ENCODE measurements at regions not wholly inside any gene's neighbourhood (a gene's known extent, or its start where the extent isn't known, plus 50 kb on each side); places are given as distances from the start of the nearest gene placed in this dataset.

DNA sequence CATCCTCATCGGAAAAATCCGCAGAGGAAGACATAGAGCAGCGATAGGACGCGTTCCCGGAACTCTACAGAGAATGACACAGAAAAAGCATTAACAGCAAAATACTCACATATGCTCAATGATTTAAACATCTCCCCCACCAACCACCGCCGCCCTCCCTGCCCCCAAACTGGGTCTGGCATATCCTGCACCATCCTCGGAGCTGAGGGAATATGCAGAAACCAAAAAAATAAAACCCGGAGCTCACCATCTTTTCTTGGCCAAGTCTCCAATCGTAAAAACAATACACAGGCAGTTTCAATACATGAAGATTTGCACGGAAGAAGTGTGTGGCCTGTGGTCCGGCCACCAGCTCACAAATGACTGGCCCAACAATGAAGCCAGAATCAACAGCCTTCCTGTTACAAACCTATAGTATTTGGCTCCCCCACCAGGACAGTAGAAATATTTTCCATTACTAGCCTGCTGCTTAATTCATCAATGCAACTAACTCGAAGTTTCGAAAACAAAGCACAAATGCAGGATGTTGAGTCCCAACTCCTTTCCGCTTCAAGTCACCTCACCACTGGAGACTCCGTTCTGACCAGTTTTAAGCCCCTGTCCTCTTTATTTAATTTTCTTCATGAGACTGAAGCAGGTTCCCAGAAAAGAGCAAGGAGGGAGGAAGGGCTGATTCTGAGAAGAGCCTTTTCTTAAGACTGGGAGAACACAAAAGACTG is 103.2 kb upstream of the BEND6 start:
- TF ChIP-seq YY1 (IDR thresholded peaks at IDR 0.05; ENCODE audit: insufficient read depth, insufficient read length) (no peak), ZNF274 (IDR thresholded peaks at IDR 0.05; ENCODE audit: low read depth, low read length) (no peak), SUZ12 (IDR thresholded peaks at IDR 0.05; ENCODE audit: extremely low read depth, insufficient read depth, insufficient read length) (no peak)

Measured in NT2/D1 (cell line).